Fibroblast of lung (primary cell): ENCODE measurements at regions not wholly inside any gene's neighbourhood (a gene's known extent, or its start where the extent isn't known, plus 50 kb on each side); places are given as distances from the start of the nearest gene placed in this dataset.

Source experiments
- DNase-seq, 2 donors: peaks; one replicate each; pipeline versions ENCODE4 v3.0.0 to v3.0.0-alpha.2; 2010; ENCODE audit warnings: low read depth in 2 of 2
- H2AFZ ChIP-seq: 2 replicates; pipeline ENCODE4 v1.5.1; 2012; ENCODE audit warnings: low read length, control low read depth, inconsistent platforms
- H3K27ac ChIP-seq: 2 replicates; pipeline ENCODE4 v1.5.1; 2011; ENCODE audit warnings: low read length, control low read depth; ENCODE audit not compliant: insufficient read depth
- H3K27me3 ChIP-seq: 2 replicates; pipeline ENCODE4 v1.5.1; 2011; ENCODE audit warnings: mild to moderate bottlenecking, low read length; ENCODE audit not compliant: control insufficient read depth, insufficient read depth
- H3K36me3 ChIP-seq: 2 replicates; pipeline ENCODE4 v1.5.1; 2011; ENCODE audit warnings: low read length; ENCODE audit not compliant: control insufficient read depth, insufficient read depth
- H3K4me1 ChIP-seq: 2 replicates; pipeline ENCODE4 v1.5.1; 2011; ENCODE audit warnings: low read length; ENCODE audit not compliant: control insufficient read depth, insufficient read depth; ENCODE audit errors: extremely low read depth
- H3K4me2 ChIP-seq: 2 replicates; pipeline ENCODE4 v1.5.1; 2011; ENCODE audit warnings: low read length, control low read depth; ENCODE audit not compliant: insufficient read depth; ENCODE audit errors: extremely low read depth
- H3K4me3 ChIP-seq, 4 experiments: fragments of 200-600 bp in 1 of 4; sonication (generic) in 1 of 4; replicated peaks in 1 of 4; 2 replicates each; pipeline ENCODE4 v1.5.1; 2011 to 2016; ENCODE audit warnings: low read length in 4 of 4, low read depth in 3 of 4, mild to moderate bottlenecking in 3 of 4, control low read depth in 2 of 4, inconsistent platforms in 1 of 4, mixed read lengths in 1 of 4; ENCODE audit not compliant: insufficient read depth in 1 of 4; ENCODE audit errors: control extremely low read depth in 1 of 4
- H3K79me2 ChIP-seq: 2 replicates; pipeline ENCODE4 v1.5.1; 2012; ENCODE audit warnings: mild to moderate bottlenecking, low read length, inconsistent platforms; ENCODE audit not compliant: control insufficient read depth, insufficient read depth
- H3K9ac ChIP-seq: 2 replicates; pipeline ENCODE4 v1.5.1; 2011; ENCODE audit warnings: mild to moderate bottlenecking, low read length, control low read depth; ENCODE audit not compliant: insufficient read depth
- H3K9me3 ChIP-seq: 2 replicates; pipeline ENCODE4 v1.5.1; 2012; ENCODE audit warnings: low read depth, low read length; ENCODE audit not compliant: control insufficient read depth, insufficient read depth
- H4K20me1 ChIP-seq: 2 replicates; pipeline ENCODE4 v1.5.1; 2011; ENCODE audit warnings: low read length; ENCODE audit not compliant: control insufficient read depth, insufficient read depth; ENCODE audit errors: extremely low read depth
- EZH2 ChIP-seq: IDR thresholded peaks from 2 replicates; pipeline ENCODE4 v1.5.1; 2012; ENCODE audit warnings: low read length, control low read depth, mild to moderate bottlenecking; ENCODE audit errors: missing control alignments
- TF ChIP-seq, protein P1 (sequence below), 2 donors: IDR thresholded peaks in 1 of 2; conservative IDR thresholded peaks in 1 of 2; 1 replicate in 1 of 2; 2 replicates in 1 of 2; pipeline ENCODE4 v1.5.1; 2011 to 2012; ENCODE audit warnings: low read length in 2 of 2, control low read depth in 1 of 2, inconsistent platforms in 1 of 2, low read depth in 1 of 2, mild to moderate bottlenecking in 1 of 2

DNA sequence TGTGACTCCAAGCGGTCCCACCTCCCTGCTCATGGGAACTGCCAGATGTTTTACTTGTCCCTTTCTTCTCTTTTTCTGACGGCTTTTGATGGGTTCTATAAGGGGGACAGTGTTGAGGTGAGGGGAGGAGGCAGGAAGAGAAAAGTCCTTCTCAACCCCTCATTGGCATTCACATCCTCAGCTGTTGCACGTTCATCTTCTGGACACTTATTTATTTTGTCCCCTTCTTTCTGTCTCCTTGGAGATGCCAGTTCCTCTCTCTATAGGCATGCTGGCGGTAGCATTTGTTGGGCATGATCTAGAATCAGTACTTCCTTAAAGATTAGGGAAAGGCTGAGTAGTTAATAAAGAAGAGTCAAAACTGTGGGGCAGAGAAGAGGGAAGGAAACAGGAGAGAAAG lies 99.0 kb upstream of the KLHL14 start:
- Histone ChIP-seq H3K79me2 (no peaks in the 10 kb centered on the region), H3K36me3 (no peaks in the 10 kb centered on the region), H2AFZ (no peak overlapping the region), H3K9ac (no peak overlapping the region), H3K27ac (no peak overlapping the region), H3K4me3 (no peak overlapping the region), H4K20me1 (no peaks in the 10 kb centered on the region), H3K4me2 (no peak overlapping the region), H3K9me3 (no peaks in the 10 kb centered on the region), H3K4me1 (no peaks in the 10 kb centered on the region), H3K27me3 (no peaks in the 10 kb centered on the region)
- TF ChIP-seq, protein P1, sequence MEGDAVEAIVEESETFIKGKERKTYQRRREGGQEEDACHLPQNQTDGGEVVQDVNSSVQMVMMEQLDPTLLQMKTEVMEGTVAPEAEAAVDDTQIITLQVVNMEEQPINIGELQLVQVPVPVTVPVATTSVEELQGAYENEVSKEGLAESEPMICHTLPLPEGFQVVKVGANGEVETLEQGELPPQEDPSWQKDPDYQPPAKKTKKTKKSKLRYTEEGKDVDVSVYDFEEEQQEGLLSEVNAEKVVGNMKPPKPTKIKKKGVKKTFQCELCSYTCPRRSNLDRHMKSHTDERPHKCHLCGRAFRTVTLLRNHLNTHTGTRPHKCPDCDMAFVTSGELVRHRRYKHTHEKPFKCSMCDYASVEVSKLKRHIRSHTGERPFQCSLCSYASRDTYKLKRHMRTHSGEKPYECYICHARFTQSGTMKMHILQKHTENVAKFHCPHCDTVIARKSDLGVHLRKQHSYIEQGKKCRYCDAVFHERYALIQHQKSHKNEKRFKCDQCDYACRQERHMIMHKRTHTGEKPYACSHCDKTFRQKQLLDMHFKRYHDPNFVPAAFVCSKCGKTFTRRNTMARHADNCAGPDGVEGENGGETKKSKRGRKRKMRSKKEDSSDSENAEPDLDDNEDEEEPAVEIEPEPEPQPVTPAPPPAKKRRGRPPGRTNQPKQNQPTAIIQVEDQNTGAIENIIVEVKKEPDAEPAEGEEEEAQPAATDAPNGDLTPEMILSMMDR (conservative IDR thresholded peaks at IDR 0.05 in 1 of 2, IDR thresholded peaks at IDR 0.05 in 1 of 2; ENCODE audit: low read depth in 1 of 2, low read length in 2 of 2): no peak
- no peak for TF ChIP-seq EZH2
- no peak for DNase-seq

DNA sequence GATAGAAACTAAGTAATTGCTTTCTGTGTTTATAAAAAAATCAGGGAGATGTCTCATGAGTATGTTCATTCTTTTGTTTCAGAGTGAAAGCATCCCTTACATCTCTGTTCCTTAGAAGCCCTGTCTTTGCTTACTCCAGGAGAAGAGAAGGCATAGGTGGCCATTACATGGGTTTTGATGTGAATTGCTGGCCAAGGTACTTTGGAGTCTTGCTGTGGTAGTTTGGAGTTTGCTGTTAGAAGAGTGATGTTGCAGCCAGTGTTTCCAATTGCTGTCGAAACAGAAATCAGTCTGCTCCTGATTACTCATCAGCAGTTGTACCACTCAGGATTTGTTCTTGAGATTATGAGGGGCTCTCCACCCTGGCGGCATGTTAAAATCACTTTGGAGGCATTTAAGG lies 97.8 kb upstream of the KLHL14 start:
- DNase-seq: no peak
- Histone ChIP-seq H3K9ac (no peak overlapping the region), H3K36me3 (no peaks in the 10 kb centered on the region), H3K4me1 (no peaks in the 10 kb centered on the region), H2AFZ (no peak overlapping the region), H3K4me2 (no peak overlapping the region), H3K9me3 (no peaks in the 10 kb centered on the region), H3K27me3 (no peaks in the 10 kb centered on the region), H3K27ac (no peak overlapping the region), H4K20me1 (no peaks in the 10 kb centered on the region), H3K79me2 (no peaks in the 10 kb centered on the region), H3K4me3 (no peak overlapping the region)
- TF ChIP-seq, protein P1 (conservative IDR thresholded peaks at IDR 0.05 in 1 of 2, IDR thresholded peaks at IDR 0.05 in 1 of 2; ENCODE audit: low read depth in 1 of 2, low read length in 2 of 2): no peak

DNA sequence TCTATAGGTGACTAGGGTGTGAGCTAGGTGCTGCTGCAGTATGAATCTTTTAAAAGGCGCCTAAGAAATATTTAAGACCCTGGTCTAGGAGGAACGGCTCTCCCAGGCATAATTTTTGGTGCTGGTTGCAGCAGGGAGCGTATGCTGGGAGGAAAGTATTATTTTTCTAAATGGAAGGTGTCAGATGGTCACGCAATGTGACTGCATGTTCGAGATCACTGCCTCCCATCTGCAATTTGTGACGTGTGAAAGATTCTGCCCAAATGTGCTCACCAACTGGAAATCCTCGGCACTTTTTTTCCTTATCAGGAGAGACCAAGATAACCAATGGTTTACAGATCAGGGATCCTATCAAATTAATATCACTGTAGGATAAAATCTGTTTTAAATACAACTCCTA lies 95.6 kb upstream of the KLHL14 start:
- Histone ChIP-seq H3K9me3 (no peaks in the 10 kb centered on the region), H2AFZ (no peak overlapping the region)
- DNase-seq: no peak

More for the DNA sequence above, 95.6 kb upstream of the KLHL14 start:
- Histone ChIP-seq H4K20me1 (no peaks in the 10 kb centered on the region), H3K36me3 (no peaks in the 10 kb centered on the region), H3K27ac (no peak overlapping the region), H3K4me3 (no peak overlapping the region), H3K27me3 (no peaks in the 10 kb centered on the region), H3K9ac (no peak overlapping the region), H3K4me1 (no peaks in the 10 kb centered on the region), H3K4me2 (no peak overlapping the region), H3K79me2 (no peaks in the 10 kb centered on the region)
- TF ChIP-seq, protein P1 (conservative IDR thresholded peaks at IDR 0.05 in 1 of 2, IDR thresholded peaks at IDR 0.05 in 1 of 2; ENCODE audit: low read depth in 1 of 2, low read length in 2 of 2): no peak
- TF ChIP-seq EZH2: no peak
